K562 (cell line): ENCODE measurements at regions not wholly inside any gene's neighbourhood (a gene's known extent, or its start where the extent isn't known, plus 50 kb on each side); places are given as distances from the start of the nearest gene placed in this dataset.

ENCODE experiments used
- ARID1B ChIP-seq: fragments of 450-650 bp; IDR thresholded peaks from 2 replicates; pipeline ENCODE4 v1.6.1; 2016; ENCODE audit warnings: antibody characterized with exemption, mild to moderate bottlenecking, inconsistent platforms
- ATF3 ChIP-seq, 2 experiments: fragments of 450-650 bp in 1 of 2; sonication (generic) in 1 of 2; formaldehyde crosslinking in 1 of 2; IDR thresholded peaks in 1 of 2; conservative IDR thresholded peaks in 1 of 2; 2 replicates each; pipeline versions ENCODE4 v1.6.1 to v1.8.1; 2016 to 2023; ENCODE audit warnings: mild to moderate bottlenecking in 2 of 2, moderate library complexity in 2 of 2, inconsistent platforms in 1 of 2, missing genetic modification reagents in 1 of 2
- DPF2 ChIP-seq: fragments of 450-650 bp; IDR thresholded peaks from 2 replicates; pipeline ENCODE4 v1.6.1; 2016
- ESRRB ChIP-seq: fragments of 250-450 bp; sonication (Bioruptor Pico); IDR thresholded peaks from 2 replicates; pipeline ENCODE4 v1.5.0; 2020; ENCODE audit warnings: mild to moderate bottlenecking, moderate library complexity, borderline replicate concordance
- FOSL1 ChIP-seq: fragments of 200-800 bp; sonication (Bioruptor generic); conservative IDR thresholded peaks from 2 replicates; pipeline ENCODE4 v1.6.1; 2016; ENCODE audit warnings: missing genetic modification characterization, missing compliant biosample characterization
- LEF1 ChIP-seq: fragments of 450-650 bp; IDR thresholded peaks from 2 replicates; pipeline ENCODE4 v1.6.1; 2016; ENCODE audit warnings: mild to moderate bottlenecking
- MAFK ChIP-seq: IDR thresholded peaks from 2 replicates; pipeline ENCODE4 v1.6.1; 2011; ENCODE audit warnings: low read length, improper control_type of control experiment
- MTA2 ChIP-seq: fragments of 450-650 bp; IDR thresholded peaks from 2 replicates; pipeline ENCODE4 v1.6.1; 2016; ENCODE audit warnings: low read depth
- PURB ChIP-seq: sonication (generic); formaldehyde crosslinking; IDR thresholded peaks from 2 replicates; pipeline ENCODE4 v1.9.0; 2021; ENCODE audit warnings: low read depth, mild to moderate bottlenecking, missing genetic modification reagents
- SMARCE1 ChIP-seq: fragments of 450-650 bp; IDR thresholded peaks from 2 replicates; pipeline ENCODE4 v1.7.1; 2016; ENCODE audit warnings: mild to moderate bottlenecking
- VEZF1 ChIP-seq: fragments of 200-800 bp; sonication (Bioruptor generic); IDR thresholded peaks from 2 replicates; pipeline ENCODE4 v1.6.1; 2017; ENCODE audit warnings: missing genetic modification characterization, missing compliant biosample characterization
- ZNF561 ChIP-seq: fragments of 450-650 bp; formaldehyde crosslinking; conservative IDR thresholded peaks from 2 replicates; pipeline ENCODE4 v1.4.0; 2020; ENCODE audit warnings: mild to moderate bottlenecking, moderate library complexity

GRCh38 chrX:69109706-69110105 lies 55.5 kb downstream of the PJA1 start (continued):
- peak; percentile 66 for TF ChIP-seq ATF3 (IDR thresholded peaks at IDR 0.05)
- no peak for TF ChIP-seq ATF3 (CRISPR knock-in tag; conservative IDR thresholded peaks at IDR 0.05)
- peak; percentile 37; the same call in 1 of the 2 replicates for TF ChIP-seq LEF1
- peak; percentile 78 for TF ChIP-seq FOSL1 (tag)
- peak; percentile 53 for TF ChIP-seq DPF2
- no peak for TF ChIP-seq ZNF561 (CRISPR knock-in tag)
- no peak for TF ChIP-seq PURB
- TF ChIP-seq SMARCE1, result peak; percentile 73; the same call in 1 of the 2 replicates
- TF ChIP-seq ARID1B, result peak; percentile 44; the same call in 1 of the 2 replicates
- TF ChIP-seq VEZF1 (CRISPR knock-in tag), result peak; percentile 29; the same call in 1 of the 2 replicates
- no peak for TF ChIP-seq ESRRB (CRISPR knock-in tag)
- TF ChIP-seq MAFK, result no peak
- TF ChIP-seq MTA2, result no peak
